GM19324 (cell line): ENCODE measurements at regions not wholly inside any gene's neighbourhood (a gene's known extent, or its start where the extent isn't known, plus 50 kb on each side); places are given as distances from the start of the nearest gene placed in this dataset.

Source experiments
- ATAC-seq: cut with Tn5 transposase; IDR thresholded peaks from one replicate; pipeline ENCODE4 v1.9.1; 2021; ENCODE audit warnings: mild to moderate bottlenecking, moderate library complexity; ENCODE audit not compliant: unreplicated experiment, low FRiP score

- ATAC-seq = no peak
Measured at GRCh38 chr7:106426803-106427202, 142.0 kb upstream of the NAMPT start.

- peak; percentile 61 for ATAC-seq
Measured at GRCh38 chr7:106425017-106425719, 140.4 kb upstream of the NAMPT start.

GRCh38 chr7:106424476-106425016 lies 139.8 kb upstream of the NAMPT start:
- peak; percentile 2 for ATAC-seq

GRCh38 chr7:106423821-106424475 lies 139.2 kb upstream of the NAMPT start:
- no peak for ATAC-seq

- no peak for ATAC-seq
Measured at GRCh38 chr7:106423111-106423510, 138.3 kb upstream of the NAMPT start.

- no peak for ATAC-seq
Measured at GRCh38 chr7:106421181-106421762, 136.5 kb upstream of the NAMPT start.

GRCh38 chr7:106420736-106421135 lies 136.0 kb upstream of the NAMPT start:
- ATAC-seq = no peak

GRCh38 chr7:106420210-106420609 lies 135.4 kb upstream of the NAMPT start:
- no peak for ATAC-seq

GRCh38 chr7:106419455-106420182 lies 134.8 kb upstream of the NAMPT start:
- no peak for ATAC-seq

- ATAC-seq = no peak
Measured at GRCh38 chr7:106418526-106418925, 133.7 kb upstream of the NAMPT start.

GRCh38 chr7:106418094-106418493 lies 133.3 kb upstream of the NAMPT start:
- no peak for ATAC-seq

GRCh38 chr7:106417273-106417902 lies 132.6 kb upstream of the NAMPT start:
- ATAC-seq = no peak

GRCh38 chr7:106416430-106416829 lies 131.6 kb upstream of the NAMPT start:
- no peak for ATAC-seq

GRCh38 chr7:106415433-106415832 lies 130.7 kb upstream of the NAMPT start:
- ATAC-seq = no peak

GRCh38 chr7:106413446-106413845 lies 128.7 kb upstream of the NAMPT start:
- no peak for ATAC-seq

- ATAC-seq = no peak
Measured at GRCh38 chr7:106405697-106406141, 120.9 kb upstream of the NAMPT start.

GRCh38 chr7:106402898-106403297 lies 118.1 kb upstream of the NAMPT start:
- no peak for ATAC-seq

GRCh38 chr7:106400923-106401322 lies 116.1 kb upstream of the NAMPT start:
- ATAC-seq = no peak

GRCh38 chr7:106398786-106399185 lies 114.0 kb upstream of the NAMPT start:
- ATAC-seq = no peak

- ATAC-seq = no peak
Measured at GRCh38 chr7:106397994-106398393, 113.2 kb upstream of the NAMPT start.
